RPMI8226 (cell line): ENCODE measurements at regions not wholly inside any gene's neighbourhood (a gene's known extent, or its start where the extent isn't known, plus 50 kb on each side); places are given as distances from the start of the nearest gene placed in this dataset.

Experiments used
- DNase-seq: peaks from one replicate; pipeline ENCODE4 v3.0.0-alpha.2; 2015

- DNase-seq: no peak
These were observed 75.5 kb upstream of the IRX6 start for GRCh38 chr16:55248494-55248893.

DNA sequence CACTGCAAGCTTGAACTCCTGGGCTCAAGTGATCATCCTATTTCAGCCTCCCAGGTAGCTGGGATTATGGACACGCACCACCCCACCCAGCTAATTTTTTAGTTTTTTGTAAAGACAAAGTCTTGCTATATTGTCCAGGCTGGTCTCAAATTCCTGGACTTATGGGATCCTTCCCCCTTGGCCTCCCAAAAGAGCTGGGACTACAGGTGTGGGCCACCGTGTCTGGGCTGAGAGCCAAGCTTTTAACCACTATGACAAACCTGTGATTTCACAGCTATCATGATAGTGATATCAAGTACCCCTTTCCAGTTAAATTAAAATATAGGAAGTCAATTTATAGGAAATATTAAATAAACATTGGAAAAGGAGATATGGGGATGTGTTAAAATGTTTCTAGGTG is 74.6 kb upstream of the IRX6 start:
- DNase-seq: no peak

GRCh38 chr16:55249936-55250335 is 74.1 kb upstream of the IRX6 start:
- no peak for DNase-seq

- DNase-seq: no peak
These were observed 73.3 kb upstream of the IRX6 start for GRCh38 chr16:55250701-55251100.

- DNase-seq: no peak
These were observed 72.9 kb upstream of the IRX6 start for GRCh38 chr16:55251151-55251550.

DNA sequence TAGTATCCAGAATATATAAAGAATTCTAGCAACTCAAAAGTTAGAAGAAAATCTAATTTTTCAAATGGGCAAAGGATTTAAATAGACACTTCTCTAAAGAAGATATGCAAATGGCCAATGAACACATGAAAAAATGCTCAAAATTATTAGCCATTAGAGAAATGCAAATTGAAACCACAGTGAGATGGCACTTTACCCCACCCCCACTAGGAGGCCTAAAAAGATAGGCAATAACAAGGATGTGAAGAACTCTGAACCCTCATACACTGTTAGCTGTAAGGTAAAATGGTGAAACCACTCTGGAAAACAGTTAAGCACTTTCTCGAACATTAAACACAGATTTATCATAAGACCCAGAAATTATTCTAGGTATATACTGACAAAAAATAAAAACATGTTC is 71.4 kb upstream of the IRX6 start:
- DNase-seq: no peak

DNA sequence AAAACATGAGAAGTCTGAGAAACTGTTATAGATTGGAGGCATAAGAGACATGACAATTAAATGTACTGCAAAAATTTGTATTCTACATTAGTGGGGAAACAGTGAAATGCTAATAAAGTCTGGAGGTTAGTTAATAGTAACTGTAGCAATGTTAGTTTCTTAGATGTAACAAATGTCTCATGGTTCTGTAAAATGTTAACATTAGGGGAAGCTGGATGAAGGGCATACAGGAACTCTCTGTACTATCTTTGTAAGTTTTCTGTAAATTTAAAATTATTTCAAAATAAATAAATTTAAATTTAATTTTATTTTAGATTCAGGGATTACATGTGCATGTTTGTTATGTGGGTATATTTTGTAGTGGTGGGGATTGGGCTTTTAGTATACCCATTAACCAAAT is 70.0 kb upstream of the IRX6 start:
- no peak for DNase-seq

GRCh38 chr16:55255733-55256282 is 68.2 kb upstream of the IRX6 start:
- no peak for DNase-seq

DNA sequence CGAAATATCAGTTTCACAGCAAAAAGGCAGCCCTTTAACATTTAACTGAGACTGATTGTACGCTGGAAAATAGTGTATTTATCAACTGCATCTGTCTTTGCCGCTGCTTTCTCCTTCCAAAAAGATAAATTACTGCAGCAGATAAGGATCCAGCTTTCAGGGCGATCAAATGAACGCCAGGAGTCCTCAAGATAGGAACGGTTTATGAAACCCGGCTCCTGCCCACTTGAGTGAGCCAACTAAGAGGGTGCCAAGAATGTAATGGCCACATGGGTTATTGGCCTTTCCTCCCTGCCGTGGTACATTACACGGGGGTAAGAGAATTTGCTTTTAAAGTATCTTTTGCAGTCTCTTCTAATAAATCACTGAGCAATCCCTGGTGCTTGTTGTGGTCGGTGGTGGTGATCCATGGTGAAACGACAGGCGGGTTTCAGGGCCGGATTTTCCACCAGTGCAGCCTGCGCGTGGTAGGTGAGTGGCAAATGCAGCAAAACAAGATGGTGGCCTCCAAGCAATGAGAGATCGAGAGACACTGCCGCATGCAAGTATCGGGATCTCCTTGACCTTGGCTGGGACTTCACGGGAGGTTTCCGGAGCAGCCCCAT is 67.5 kb upstream of the IRX6 start:
- DNase-seq: no peak

DNA sequence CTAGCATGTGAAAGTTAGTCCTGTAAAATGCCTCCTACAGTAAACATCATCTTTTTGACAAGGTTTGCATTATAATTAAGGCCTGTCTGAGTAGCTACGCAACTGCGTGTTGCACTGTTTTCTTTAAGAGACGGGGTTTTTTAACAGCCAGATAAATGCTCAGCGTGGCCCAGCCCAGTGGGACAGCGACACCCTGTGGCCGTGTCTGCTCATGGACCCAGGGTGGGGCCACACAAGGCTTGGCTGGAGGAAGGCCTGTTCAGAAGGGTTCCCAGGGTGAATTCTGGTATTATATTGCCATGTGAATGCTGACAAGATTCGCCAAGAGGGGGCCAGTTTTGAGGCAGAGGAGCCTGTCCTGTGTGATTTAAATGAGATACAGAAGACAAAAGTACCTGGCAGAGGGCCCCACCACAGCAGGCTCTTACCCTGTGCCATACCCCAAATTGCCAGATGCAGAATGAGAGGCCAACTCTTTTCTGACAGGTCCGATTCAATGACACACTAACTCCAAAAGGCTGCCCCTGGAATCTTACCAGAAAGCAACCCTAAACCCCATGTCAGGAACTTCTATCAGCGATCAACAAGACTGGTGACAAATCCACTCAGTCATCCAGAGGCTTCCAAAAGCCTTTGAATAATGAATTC is 65.9 kb upstream of the IRX6 start:
- peak; percentile 46 for DNase-seq

- DNase-seq: no peak
These were observed 62.7 kb upstream of the IRX6 start for GRCh38 chr16:55261301-55261700.

DNA sequence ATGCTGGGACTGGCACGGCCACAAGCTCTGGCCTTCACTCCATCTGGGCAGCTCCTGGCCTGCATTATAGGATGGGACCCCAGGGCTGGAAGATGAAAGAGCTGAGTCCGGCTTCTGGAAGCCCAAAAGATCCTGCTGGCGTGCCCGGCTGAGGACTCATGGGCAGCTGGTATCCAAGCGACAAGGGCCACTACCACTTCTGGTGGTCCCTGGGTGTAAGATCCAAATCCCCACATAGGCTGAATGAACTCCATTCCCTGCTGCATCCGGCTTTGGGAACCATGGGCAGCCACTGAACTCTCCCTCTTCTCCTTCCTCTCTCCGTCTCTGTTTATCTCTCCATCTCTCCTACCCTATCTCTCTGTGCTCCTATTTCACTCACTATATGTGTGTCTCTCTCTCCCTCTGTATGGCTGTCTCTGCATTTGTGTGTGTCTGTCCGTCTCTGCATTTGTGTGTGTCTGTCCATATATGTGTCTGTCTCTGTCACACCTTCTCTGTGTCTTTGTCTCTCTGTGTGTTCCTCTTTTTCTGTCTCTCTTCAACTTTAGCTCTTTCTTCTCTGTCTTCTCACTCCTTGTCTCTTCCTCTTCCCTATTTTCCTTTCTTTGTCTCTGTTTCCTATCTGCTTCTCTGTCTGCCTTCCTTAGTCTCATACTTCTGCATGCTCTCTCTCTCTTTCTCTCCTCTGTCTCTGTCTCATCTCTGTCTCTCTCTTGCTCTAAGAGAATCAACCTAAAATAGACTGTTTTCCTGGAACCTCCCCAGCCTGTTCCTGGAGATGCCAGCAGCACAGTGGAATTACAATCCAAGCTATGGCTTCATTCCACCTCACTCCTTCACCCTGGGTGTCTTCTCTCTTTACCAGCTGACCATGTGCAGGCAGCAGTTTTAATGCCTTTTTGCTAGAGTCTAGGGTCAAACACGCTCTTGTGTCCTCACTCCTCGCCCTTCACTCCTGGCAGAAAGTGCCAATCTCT is 60.4 kb upstream of the IRX6 start:
- DNase-seq: no peak

DNA sequence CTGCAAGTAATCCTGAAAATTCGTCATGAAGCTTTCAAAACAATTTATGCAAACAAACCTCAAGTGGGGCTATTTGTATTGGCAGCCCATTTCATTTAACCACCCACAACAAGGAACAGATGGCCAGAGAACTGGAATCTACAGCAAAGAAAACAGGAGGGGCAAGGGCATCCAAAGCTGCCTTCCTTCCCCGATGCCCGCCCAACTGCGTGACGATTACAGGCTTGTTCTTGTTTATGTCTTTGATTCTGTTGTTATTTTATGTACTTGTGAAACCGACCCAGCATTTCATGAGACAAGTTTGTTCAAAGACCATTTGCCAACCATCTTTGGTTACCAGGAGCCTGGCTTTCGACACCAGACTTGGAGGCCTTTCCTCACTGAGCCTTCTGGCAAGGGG is 59.1 kb upstream of the IRX6 start:
- DNase-seq: no peak

DNA sequence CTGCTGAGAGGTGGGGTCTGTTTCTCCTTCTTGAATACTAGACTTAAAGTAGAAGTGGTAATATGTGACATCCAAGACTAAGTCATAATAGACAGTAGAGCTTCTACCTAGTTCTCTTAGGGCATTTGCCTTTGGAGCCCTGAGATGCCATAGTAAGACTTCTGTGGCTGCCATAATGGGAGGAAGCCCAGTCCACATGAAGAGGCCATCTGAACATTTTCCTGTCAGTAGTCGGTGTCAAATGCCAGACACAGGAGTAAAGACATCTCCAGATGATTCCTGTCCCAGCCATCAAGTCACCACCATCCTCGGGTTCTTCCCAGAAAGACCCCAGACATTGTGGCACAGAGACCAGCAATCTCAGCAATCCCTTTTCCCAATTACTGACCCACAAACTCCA is 58.1 kb upstream of the IRX6 start:
- DNase-seq: no peak

- no peak for DNase-seq
These were observed 52.0 kb upstream of the IRX6 start for GRCh38 chr16:55271945-55272513.

DNA sequence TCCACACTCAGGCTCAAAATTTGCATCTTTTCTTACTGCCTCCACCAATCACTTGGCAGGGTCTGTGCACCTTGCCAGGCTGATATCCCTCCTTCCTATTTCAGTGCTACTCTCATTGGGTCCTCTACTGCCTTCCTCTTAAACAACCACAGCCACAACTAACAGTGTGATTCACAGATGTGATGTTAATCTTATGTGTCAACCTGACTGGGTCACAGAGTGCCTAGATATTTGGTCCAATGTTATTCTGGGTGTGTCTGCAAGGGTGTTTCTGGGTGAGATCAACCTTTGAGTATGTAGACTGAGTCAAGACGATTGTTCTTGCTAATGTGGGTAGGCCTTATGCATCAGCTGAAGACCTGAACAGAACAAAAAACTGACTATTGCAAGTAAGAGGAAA is 51.3 kb upstream of the IRX6 start:
- no peak for DNase-seq

GRCh38 chr16:55273356-55273755 is 50.6 kb upstream of the IRX6 start:
- no peak for DNase-seq

GRCh38 chr16:55273959-55274358 is 50.0 kb upstream of the IRX6 start:
- no peak for DNase-seq
